Naive thymus-derived CD4-positive, alpha-beta T cell (primary cell): ENCODE measurements at regions not wholly inside any gene's neighbourhood (a gene's known extent, or its start where the extent isn't known, plus 50 kb on each side); places are given as distances from the start of the nearest gene placed in this dataset.

ENCODE experiments used
- ATAC-seq: fragments of 150-1000 bp; cut with Tn5 transposase; 2 replicates; pipeline ENCODE4 v1.10.0; 2021; ENCODE audit warnings: mild to moderate bottlenecking, moderate library complexity
- CTCF ChIA-PET: fragments of 350-600 bp; sonication (Branson Sonifier 250); formaldehyde crosslinking; loops from one replicate; lab custom pipeline; 2021; ENCODE audit warnings: antibody characterized with exemption; lab: Charles Lee
- POLR2A ChIA-PET: fragments of 350-600 bp; sonication (Branson Sonifier 250); formaldehyde crosslinking; loops from one replicate; lab custom pipeline; 2021; ENCODE audit warnings: antibody characterized with exemption, inconsistent platforms; lab: Charles Lee
- DNase-seq, 9 donors: peaks; one replicate each; pipeline versions ENCODE4 v3.0.0 to v3.0.0-alpha.2; 2020 to 2022; ENCODE audit warnings: mixed read lengths in 1 of 9
- H3K27ac ChIP-seq: one replicate; pipeline ENCODE4 v1.7.0; 2013; ENCODE audit warnings: mild to moderate bottlenecking, low read depth, low read length, moderate library complexity
- H3K27me3 ChIP-seq, 2 donors: one replicate each; pipeline ENCODE4 v1.7.0; 2013; ENCODE audit warnings: low read length in 2 of 2, mild to moderate bottlenecking in 2 of 2, moderate library complexity in 2 of 2; ENCODE audit not compliant: control insufficient read depth in 2 of 2, insufficient read depth in 2 of 2
- H3K36me3 ChIP-seq, 3 experiments: 1 replicate in 2 of 3; 2 replicates in 1 of 3; pipeline ENCODE4 v1.7.0; 2013; ENCODE audit warnings: low read length in 3 of 3, mild to moderate bottlenecking in 3 of 3, moderate library complexity in 1 of 3; ENCODE audit not compliant: insufficient read depth in 3 of 3, control insufficient read depth in 2 of 3
- H3K4me1 ChIP-seq, 2 donors: one replicate each; pipeline ENCODE4 v1.7.0; 2013; ENCODE audit warnings: low read length in 2 of 2, mild to moderate bottlenecking in 2 of 2, moderate library complexity in 1 of 2; ENCODE audit not compliant: control insufficient read depth in 2 of 2, insufficient read depth in 2 of 2
- H3K4me3 ChIP-seq: 2 replicates; pipeline ENCODE4 v1.7.0; 2013; ENCODE audit warnings: mild to moderate bottlenecking, low read length
- H3K9me3 ChIP-seq, 3 experiments: 1 replicate in 2 of 3; 2 replicates in 1 of 3; pipeline ENCODE4 v1.7.0; 2013; ENCODE audit warnings: low read length in 3 of 3; ENCODE audit not compliant: control insufficient read depth in 2 of 3
- H3K27ac Mint-ChIP-seq, 9 donors: one replicate each; pipeline ENCODE4 v1.8.0; 2020 to 2022; ENCODE audit warnings: mixed read lengths in 9 of 9, mild to moderate bottlenecking in 8 of 9, moderate library complexity in 5 of 9, inconsistent platforms in 2 of 9
- H3K27me3 Mint-ChIP-seq, 5 donors: one replicate each; pipeline ENCODE4 v1.8.0; 2021 to 2022; ENCODE audit warnings: mixed read lengths in 5 of 5, mild to moderate bottlenecking in 1 of 5
- H3K36me3 Mint-ChIP-seq, 5 donors: one replicate each; pipeline ENCODE4 v1.8.0; 2020 to 2022; ENCODE audit warnings: mixed read lengths in 5 of 5, mild to moderate bottlenecking in 3 of 5, inconsistent platforms in 1 of 5
- H3K4me1 Mint-ChIP-seq, 7 donors: one replicate each; pipeline ENCODE4 v1.8.0; 2020 to 2022; ENCODE audit warnings: mixed read lengths in 7 of 7, mild to moderate bottlenecking in 3 of 7, inconsistent platforms in 1 of 7
- H3K4me3 Mint-ChIP-seq, 10 donors: one replicate each; pipeline ENCODE4 v1.8.0; 2020 to 2022; ENCODE audit warnings: mild to moderate bottlenecking in 10 of 10, mixed read lengths in 10 of 10, moderate library complexity in 6 of 10, inconsistent platforms in 2 of 10
- H3K9me3 Mint-ChIP-seq, 11 donors: one replicate each; pipeline ENCODE4 v1.8.0; 2020 to 2022; ENCODE audit warnings: mixed read lengths in 11 of 11, mild to moderate bottlenecking in 4 of 11, inconsistent platforms in 1 of 11, moderate library complexity in 1 of 11
- intact Hi-C, 2 donors: fragments of 100-400 bp; cut with micrococcal nuclease; formaldehyde crosslinking; loops; one replicate each; pipeline ENCODE4 v1.15.1; 2023

GRCh38 chr9:115495836-115496235, 377.9 kb upstream of the TNC start:
- intact Hi-C loops, result no loop called here
- CTCF ChIA-PET, result no interaction called here
- DNase-seq (no peak), ATAC-seq (no peak)
- H3K4me1 Mint-ChIP-seq, result no peaks in the 10 kb centered on the region
- peaks cover 7 to 28% (median 22%) of the 10 kb centered on the region in 5 donors for H3K27me3 Mint-ChIP-seq
- H3K9me3 Mint-ChIP-seq, result no peaks in the 10 kb centered on the region
- no peak overlapping the region for H3K27ac Mint-ChIP-seq
- H3K36me3 ChIP-seq, result no peaks in the 10 kb centered on the region
- no peaks in the 10 kb centered on the region for H3K9me3 ChIP-seq
- no peaks in the 10 kb centered on the region for H3K27me3 ChIP-seq
- no peaks in the 10 kb centered on the region for H3K36me3 Mint-ChIP-seq
- H3K4me1 ChIP-seq, result no peaks in the 10 kb centered on the region
- H3K4me3 ChIP-seq, result no peak overlapping the region
- no peak overlapping the region for H3K27ac ChIP-seq
- no peak overlapping the region for H3K4me3 Mint-ChIP-seq
- POLR2A ChIA-PET, result no interaction called here

GRCh38 chr9:115498303-115498702, 380.3 kb upstream of the TNC start:
- Mint-ChIP-seq H3K4me1 (peaks cover 0 to 2% (median 0%) of the 10 kb centered on the region in 7 donors), H3K36me3 (no peaks in the 10 kb centered on the region), H3K4me3 (no peak overlapping the region), H3K27me3 (peaks cover 7 to 40% (median 19%) of the 10 kb centered on the region in 5 donors), H3K27ac (no peak overlapping the region), H3K9me3 (no peaks in the 10 kb centered on the region)
- ATAC-seq, result no peak
- Histone ChIP-seq H3K9me3 (no peaks in the 10 kb centered on the region), H3K27me3 (no peaks in the 10 kb centered on the region), H3K4me1 (no peaks in the 10 kb centered on the region), H3K4me3 (no peak overlapping the region), H3K36me3 (no peaks in the 10 kb centered on the region), H3K27ac (no peak overlapping the region)
- intact Hi-C loops, result no loop called here
- no peak for DNase-seq
- POLR2A ChIA-PET, result no interaction called here
- CTCF ChIA-PET, result no interaction called here

GRCh38 chr9:115507148-115507547, 389.2 kb upstream of the TNC start:
- ChIA-PET CTCF (no interaction called here), POLR2A (no interaction called here)
- Mint-ChIP-seq H3K4me1 (no peaks in the 10 kb centered on the region), H3K36me3 (peaks cover 0 to 4% (median 0%) of the 10 kb centered on the region in 5 donors), H3K27me3 (peaks cover 0 to 29% (median 9%) of the 10 kb centered on the region in 5 donors), H3K27ac (no peak overlapping the region), H3K4me3 (no peak overlapping the region), H3K9me3 (peaks cover 0 to 6% (median 0%) of the 10 kb centered on the region in 11 donors)
- Histone ChIP-seq H3K4me3 (no peak overlapping the region), H3K9me3 (no peaks in the 10 kb centered on the region), H3K27me3 (no peaks in the 10 kb centered on the region), H3K27ac (no peak overlapping the region), H3K4me1 (no peaks in the 10 kb centered on the region), H3K36me3 (no peaks in the 10 kb centered on the region)
- intact Hi-C loops, result no loop called here
- ATAC-seq (no peak), DNase-seq (no peak)

- Histone ChIP-seq H3K36me3 (no peaks in the 10 kb centered on the region), H3K27ac (no peak overlapping the region), H3K4me1 (no peaks in the 10 kb centered on the region), H3K27me3 (peaks cover 0 to 3% of the 10 kb centered on the region in 2 donors), H3K4me3 (no peak overlapping the region), H3K9me3 (no peaks in the 10 kb centered on the region)
- Mint-ChIP-seq H3K27ac (no peak overlapping the region), H3K27me3 (peaks cover 0 to 13% (median under 1%) of the 10 kb centered on the region in 5 donors), H3K9me3 (no peaks in the 10 kb centered on the region), H3K36me3 (no peaks in the 10 kb centered on the region), H3K4me1 (no peaks in the 10 kb centered on the region), H3K4me3 (no peak overlapping the region)
- DNase-seq, result no peak
- POLR2A ChIA-PET, result no interaction called here
- CTCF ChIA-PET, result no interaction called here
- no peak for ATAC-seq
- intact Hi-C loops, result no loop called here
Measured at GRCh38 chr9:115513148-115513547, 395.2 kb upstream of the TNC start.

GRCh38 chr9:115514454-115514853, 396.5 kb upstream of the TNC start:
- Histone ChIP-seq H3K27ac (no peak overlapping the region), H3K9me3 (no peaks in the 10 kb centered on the region), H3K4me3 (no peak overlapping the region), H3K27me3 (peaks cover 0 to 3% of the 10 kb centered on the region in 2 donors), H3K36me3 (no peaks in the 10 kb centered on the region), H3K4me1 (no peaks in the 10 kb centered on the region)
- H3K4me1 Mint-ChIP-seq, result no peaks in the 10 kb centered on the region
- H3K36me3 Mint-ChIP-seq, result no peaks in the 10 kb centered on the region
- peaks cover 3 to 13% (median 5%) of the 10 kb centered on the region in 5 donors for H3K27me3 Mint-ChIP-seq
- POLR2A ChIA-PET, result no interaction called here
- no peak overlapping the region for H3K4me3 Mint-ChIP-seq
- H3K27ac Mint-ChIP-seq, result no peak overlapping the region
- CTCF ChIA-PET, result no interaction called here
- ATAC-seq (no peak), DNase-seq (no peak)
- no peaks in the 10 kb centered on the region for H3K9me3 Mint-ChIP-seq
- intact Hi-C loops, result no loop called here

GRCh38 chr9:115517335-115518075, 399.5 kb upstream of the TNC start:
- H3K27me3 ChIP-seq, result peaks cover 0 to 3% of the 10 kb centered on the region in 2 donors
- POLR2A ChIA-PET, result no interaction called here
- no peak overlapping the region for H3K4me3 ChIP-seq
- no peak overlapping the region for H3K27ac ChIP-seq
- CTCF ChIA-PET, result no interaction called here
- Mint-ChIP-seq H3K4me1 (no peaks in the 10 kb centered on the region), H3K36me3 (no peaks in the 10 kb centered on the region), H3K27me3 (peaks cover 7 to 26% (median 14%) of the 10 kb centered on the region in 5 donors), H3K4me3 (no peak overlapping the region), H3K27ac (no peak overlapping the region), H3K9me3 (no peaks in the 10 kb centered on the region)
- no peak for ATAC-seq
- no peaks in the 10 kb centered on the region for H3K36me3 ChIP-seq
- intact Hi-C loops, result no loop called here
- H3K4me1 ChIP-seq, result no peaks in the 10 kb centered on the region
- no peak for DNase-seq
- no peaks in the 10 kb centered on the region for H3K9me3 ChIP-seq

GRCh38 chr9:115520646-115521045, 402.7 kb upstream of the TNC start:
- no peak overlapping the region for H3K4me3 Mint-ChIP-seq
- POLR2A ChIA-PET, result no interaction called here

More at GRCh38 chr9:115520646-115521045, 402.7 kb upstream of the TNC start:
- no peak for ATAC-seq
- Histone ChIP-seq H3K9me3 (no peaks in the 10 kb centered on the region), H3K27ac (no peak overlapping the region), H3K4me1 (no peaks in the 10 kb centered on the region), H3K4me3 (no peak overlapping the region), H3K36me3 (no peaks in the 10 kb centered on the region), H3K27me3 (no peaks in the 10 kb centered on the region)
- no peaks in the 10 kb centered on the region for H3K4me1 Mint-ChIP-seq
- H3K27me3 Mint-ChIP-seq, result peaks cover 11 to 39% (median 19%) of the 10 kb centered on the region in 5 donors
- no peak overlapping the region for H3K27ac Mint-ChIP-seq
- CTCF ChIA-PET, result no interaction called here
- intact Hi-C loops, result loop anchor here (5.0 to 10.0 kb wide), 3 partner anchors 506 to 1113 kb away; no protein-coding TSS in a partner anchor
- no peaks in the 10 kb centered on the region for H3K36me3 Mint-ChIP-seq
- DNase-seq, result no peak
- H3K9me3 Mint-ChIP-seq, result no peaks in the 10 kb centered on the region
